Esophagus muscularis mucosa (tissue), 4 donors: ENCODE measurements at regions not wholly inside any gene's neighbourhood (a gene's known extent, or its start where the extent isn't known, plus 50 kb on each side); places are given as distances from the start of the nearest gene placed in this dataset.

Experiments
- DNase-seq: peaks from one replicate; pipeline ENCODE4 v3.0.0-alpha.2; 2017; ENCODE audit errors: extremely low spot score
- H3K27ac ChIP-seq, 4 donors: fragments of 200-600 bp; sonication (generic); replicated peaks in 1 of 4; 1 replicate in 3 of 4; 2 replicates in 1 of 4; pipeline ENCODE4 v1.5.1; 2016 to 2019; ENCODE audit warnings: mild to moderate bottlenecking in 1 of 4
- H3K27me3 ChIP-seq, 4 donors: fragments of 200-600 bp; sonication (generic); one replicate each; pipeline versions ENCODE4 v1.5.1 to v1.6.0; 2016 to 2019
- H3K36me3 ChIP-seq, 4 donors: fragments of 200-600 bp; sonication (generic); one replicate each; pipeline ENCODE4 v1.5.1; 2016 to 2019
- H3K4me1 ChIP-seq, 4 donors: fragments of 200-600 bp; sonication (generic); one replicate each; pipeline ENCODE4 v1.5.1; 2016 to 2019
- H3K4me3 ChIP-seq, 4 donors: fragments of 200-600 bp; sonication (generic); 1 replicate in 2 of 4; 2 replicates in 2 of 4; pipeline ENCODE4 v1.5.1; 2016 to 2019; ENCODE audit warnings: mild to moderate bottlenecking in 4 of 4, moderate library complexity in 1 of 4
- H3K9me3 ChIP-seq, 4 donors: fragments of 200-600 bp; sonication (generic); 1 replicate in 3 of 4; 2 replicates in 1 of 4; pipeline ENCODE4 v1.5.1; 2016 to 2019
- EP300 ChIP-seq: sonication (generic); formaldehyde crosslinking; IDR thresholded peaks from one replicate; pipeline ENCODE4 v1.6.1; 2017; ENCODE audit warnings: antibody characterized with exemption
- POLR2A ChIP-seq: fragments of 450-650 bp; IDR thresholded peaks from one replicate; pipeline ENCODE4 v1.6.1; 2017; ENCODE audit warnings: antibody characterized with exemption, moderate library complexity, mild to moderate bottlenecking, low read depth
- POLR2AphosphoS5 ChIP-seq, 2 donors: sonication (generic); formaldehyde crosslinking; IDR thresholded peaks; one replicate each; pipeline ENCODE4 v1.6.1; 2017; ENCODE audit warnings: antibody characterized with exemption in 2 of 2
- WGBS: methylation state at CpG from one replicate; pipeline ENCODE4 v1.1.5; 2018; 5-methylcytosine and 5-hydroxymethylcytosine counted together
- intact Hi-C: fragments of 100-400 bp; cut with DNase I; formaldehyde crosslinking; loops from one replicate; pipeline ENCODE4 v1.15.1; 2023
- TF ChIP-seq, protein P1 (sequence below), 3 experiments: fragments of 200-600 bp in 2 of 3; fragments of 450-650 bp in 1 of 3; sonication (generic) in 2 of 3; IDR thresholded peaks; one replicate each; pipeline ENCODE4 v1.5.1; 2017 to 2019; ENCODE audit warnings: antibody characterized with exemption in 3 of 3, mild to moderate bottlenecking in 2 of 3, moderate library complexity in 1 of 3

DNA sequence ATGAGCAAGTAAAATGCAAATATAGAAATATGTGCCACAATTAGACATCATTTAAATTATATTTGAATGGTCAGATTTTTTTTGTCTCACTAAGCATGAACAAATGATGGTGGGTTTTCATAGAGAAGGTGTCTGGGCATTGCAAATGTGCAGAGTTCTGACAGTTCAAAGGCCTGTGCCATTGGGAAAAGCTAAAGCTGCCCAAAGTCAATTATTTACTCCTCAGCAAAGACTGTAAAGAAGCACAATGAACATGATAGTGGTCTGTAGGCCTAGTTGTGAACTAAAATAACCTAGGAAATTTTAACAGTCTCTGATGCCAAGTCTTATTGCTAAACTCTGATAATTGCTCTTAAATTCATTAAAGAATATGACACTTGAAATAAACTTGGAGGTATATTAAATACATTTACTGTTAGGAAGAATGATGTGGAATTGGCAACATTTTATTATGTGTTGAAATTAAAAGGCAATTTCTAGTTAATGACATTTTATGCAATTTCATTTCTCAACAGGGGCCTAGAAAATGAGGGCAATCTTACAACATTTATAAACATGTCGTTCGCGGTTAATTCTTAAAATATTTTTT is 874.3 kb upstream of the ADAMTS5 start:
- no peak for DNase-seq
- Histone ChIP-seq H3K4me3 (no peak overlapping the region), H3K27ac (peak overlapping the region; percentile 40 to 60 (median 52)), H3K27me3 (no peaks in the 10 kb centered on the region), H3K9me3 (no peaks in the 10 kb centered on the region), H3K36me3 (no peaks in the 10 kb centered on the region), H3K4me1 (peaks cover 0 to 39% (median 26%) of the 10 kb centered on the region in 4 donors)
- 61% methylated on average over 3 of the region's 3 CpGs for whole genome bisulfite sequencing
- intact Hi-C loops = no loop called here
- TF ChIP-seq POLR2A = no peak
- TF ChIP-seq, protein P1, sequence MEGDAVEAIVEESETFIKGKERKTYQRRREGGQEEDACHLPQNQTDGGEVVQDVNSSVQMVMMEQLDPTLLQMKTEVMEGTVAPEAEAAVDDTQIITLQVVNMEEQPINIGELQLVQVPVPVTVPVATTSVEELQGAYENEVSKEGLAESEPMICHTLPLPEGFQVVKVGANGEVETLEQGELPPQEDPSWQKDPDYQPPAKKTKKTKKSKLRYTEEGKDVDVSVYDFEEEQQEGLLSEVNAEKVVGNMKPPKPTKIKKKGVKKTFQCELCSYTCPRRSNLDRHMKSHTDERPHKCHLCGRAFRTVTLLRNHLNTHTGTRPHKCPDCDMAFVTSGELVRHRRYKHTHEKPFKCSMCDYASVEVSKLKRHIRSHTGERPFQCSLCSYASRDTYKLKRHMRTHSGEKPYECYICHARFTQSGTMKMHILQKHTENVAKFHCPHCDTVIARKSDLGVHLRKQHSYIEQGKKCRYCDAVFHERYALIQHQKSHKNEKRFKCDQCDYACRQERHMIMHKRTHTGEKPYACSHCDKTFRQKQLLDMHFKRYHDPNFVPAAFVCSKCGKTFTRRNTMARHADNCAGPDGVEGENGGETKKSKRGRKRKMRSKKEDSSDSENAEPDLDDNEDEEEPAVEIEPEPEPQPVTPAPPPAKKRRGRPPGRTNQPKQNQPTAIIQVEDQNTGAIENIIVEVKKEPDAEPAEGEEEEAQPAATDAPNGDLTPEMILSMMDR (IDR thresholded peaks at IDR 0.05) = no peak
- no peak for TF ChIP-seq POLR2AphosphoS5 (IDR thresholded peaks at IDR 0.05)
- TF ChIP-seq EP300 = no peak

DNA sequence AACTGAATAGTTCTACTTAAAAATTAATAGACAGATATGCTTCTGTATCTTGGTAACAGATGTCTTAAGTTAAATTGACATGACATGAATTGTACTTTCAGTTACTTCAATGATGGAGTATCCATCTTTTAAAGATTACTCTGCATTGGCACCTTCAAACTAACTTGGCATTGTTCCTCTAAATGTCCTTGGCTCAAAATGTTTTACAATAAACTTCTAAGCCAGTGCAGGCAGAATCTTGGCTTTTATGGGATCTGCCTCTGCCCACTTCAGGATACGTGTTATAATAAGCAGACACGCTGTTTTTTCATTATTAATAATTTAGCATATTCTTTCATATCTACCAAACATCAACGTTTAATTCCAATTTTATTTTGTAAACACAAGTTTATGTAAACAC is 873.4 kb upstream of the ADAMTS5 start:
- TF ChIP-seq, protein P1 (IDR thresholded peaks at IDR 0.05) = no peak
- TF ChIP-seq POLR2A (no peak), EP300 (no peak), POLR2AphosphoS5 (IDR thresholded peaks at IDR 0.05) (peak in 1 of 2 donors; percentile 17)
- intact Hi-C loops = no loop called here
- no peaks in the 10 kb centered on the region for H3K27me3 ChIP-seq
- H3K27ac ChIP-seq = peak overlapping the region; percentile 40 to 60 (median 52)
- H3K9me3 ChIP-seq = no peaks in the 10 kb centered on the region
- H3K4me3 ChIP-seq = no peak overlapping the region
- no peaks in the 10 kb centered on the region for H3K36me3 ChIP-seq
- no peak for DNase-seq
- 38% methylated on average over 3 of the region's 3 CpGs for WGBS
- H3K4me1 ChIP-seq = peaks cover 0 to 39% (median 26%) of the 10 kb centered on the region in 4 donors

DNA sequence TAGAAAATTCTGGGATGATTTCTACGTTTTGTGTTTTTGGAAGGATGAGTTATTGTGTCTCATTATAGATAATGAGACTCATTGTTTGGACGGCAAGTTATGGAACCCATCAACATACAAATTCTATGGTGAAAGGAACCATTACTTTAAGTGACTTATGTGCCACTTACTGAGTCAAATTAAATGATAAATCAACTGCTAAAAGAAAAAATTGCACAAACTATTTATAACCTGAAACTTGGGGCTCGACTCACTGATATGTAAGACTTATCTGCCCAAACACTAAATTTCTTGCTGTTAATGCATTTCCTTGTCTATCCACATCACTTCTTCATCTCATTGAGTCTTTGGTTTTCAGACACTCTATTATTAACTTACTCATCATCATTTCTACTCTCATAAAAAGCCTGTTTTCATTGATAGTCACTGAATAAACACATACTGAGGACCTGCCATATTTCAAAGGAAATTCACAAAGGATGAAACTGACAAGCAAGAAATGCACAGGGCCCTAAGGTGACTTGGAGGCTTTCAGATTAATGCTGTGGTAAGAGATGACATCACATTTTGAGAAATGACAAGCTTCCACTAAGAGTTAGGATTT is 872.7 kb upstream of the ADAMTS5 start:
- no peaks in the 10 kb centered on the region for H3K27me3 ChIP-seq
- DNase-seq = no peak
- TF ChIP-seq EP300 = no peak
- no peak for TF ChIP-seq POLR2A
- TF ChIP-seq, protein P1 (IDR thresholded peaks at IDR 0.05) = no peak
- no peak for TF ChIP-seq POLR2AphosphoS5 (IDR thresholded peaks at IDR 0.05)
- 54% methylated on average over 3 of the region's 3 CpGs for WGBS
- no peaks in the 10 kb centered on the region for H3K9me3 ChIP-seq
- peaks cover 0 to 39% (median 26%) of the 10 kb centered on the region in 4 donors for H3K4me1 ChIP-seq
- peak overlapping the region; percentile 40 to 60 (median 52) for H3K27ac ChIP-seq
- no peaks in the 10 kb centered on the region for H3K36me3 ChIP-seq
- H3K4me3 ChIP-seq = no peak overlapping the region
- intact Hi-C loops = no loop called here

DNA sequence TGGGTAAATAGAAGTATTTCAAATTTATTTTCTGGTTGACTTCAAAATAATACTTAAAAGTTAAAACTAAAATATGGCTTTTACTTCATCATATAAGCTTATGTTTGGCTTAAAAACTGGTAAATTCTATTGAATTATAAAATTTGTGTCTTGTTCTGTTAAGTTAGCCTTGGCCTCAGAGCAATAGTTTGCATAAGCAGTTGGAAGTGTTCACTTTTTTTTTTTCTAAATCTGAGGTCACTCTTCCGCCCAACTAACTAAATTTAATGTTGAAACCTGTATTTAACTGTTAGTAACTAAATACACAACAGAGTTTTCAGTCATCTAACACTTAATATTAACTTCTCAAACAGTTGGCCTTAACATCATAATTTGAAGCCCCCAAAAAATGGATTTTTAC is 871.7 kb upstream of the ADAMTS5 start:
- intact Hi-C loops = no loop called here
- Histone ChIP-seq H3K27me3 (no peaks in the 10 kb centered on the region), H3K36me3 (no peaks in the 10 kb centered on the region), H3K9me3 (no peaks in the 10 kb centered on the region), H3K27ac (peak overlapping the region in 2 of 4 donors; percentile 40 to 51), H3K4me3 (no peak overlapping the region), H3K4me1 (peaks cover 0 to 39% (median 26%) of the 10 kb centered on the region in 4 donors)
- no peak for TF ChIP-seq POLR2A
- TF ChIP-seq EP300 = no peak
- TF ChIP-seq, protein P1 (IDR thresholded peaks at IDR 0.05) = no peak
- TF ChIP-seq POLR2AphosphoS5 (IDR thresholded peaks at IDR 0.05) = no peak
- WGBS = 58% methylated on average over 1 of the region's 1 CpG
- no peak for DNase-seq
